Pancreas (tissue), 10 donors: ENCODE measurements at regions not wholly inside any gene's neighbourhood (a gene's known extent, or its start where the extent isn't known, plus 50 kb on each side); places are given as distances from the start of the nearest gene placed in this dataset.

Experiments
- ATAC-seq, 4 donors: fragments of 200-7000 bp; cut with Tn5 transposase; one replicate each; pipeline versions ENCODE4 v1.8.0 to v1.9.1; 2020; ENCODE audit warnings: mild to moderate bottlenecking in 4 of 4, moderate library complexity in 4 of 4
- DNase-seq, 6 donors: peaks; one replicate each; pipeline ENCODE4 v3.0.0-alpha.2; 2020
- FAIRE-seq: peaks from 2 replicates; lab custom pipeline; 2012; peaks lifted over from hg19 to GRCh38; lab: Jason Lieb, UNC
- H3K27ac ChIP-seq, 4 donors: fragments of 200-600 bp; sonication (generic); 1 replicate in 3 of 4; 2 replicates in 1 of 4; pipeline versions ENCODE4 v1.5.0 to v1.8.0; 2020
- H3K27me3 ChIP-seq, 4 donors: fragments of 200-600 bp; one replicate each; pipeline ENCODE4 v1.8.0; 2021
- H3K36me3 ChIP-seq, 3 donors: fragments of 200-600 bp; sonication (generic) in 1 of 3; one replicate each; pipeline versions ENCODE4 v1.5.0 to v1.8.0; 2020 to 2021
- H3K4me1 ChIP-seq, 3 donors: fragments of 200-600 bp; one replicate each; pipeline ENCODE4 v1.8.0; 2021
- H3K4me3 ChIP-seq, 4 donors: fragments of 200-600 bp; sonication (generic) in 2 of 4; one replicate each; pipeline versions ENCODE4 v1.5.0 to v1.8.0; 2020 to 2021
- H3K9me3 ChIP-seq, 4 donors: fragments of 200-600 bp; one replicate each; pipeline ENCODE4 v1.8.0; 2021
- WGBS, 2 donors: extraction: QIAGEN DNeasy Blood & Tissue Kit; methylation state at CpG; one replicate each; pipeline ENCODE4 v1.1.7; 2013; 5-methylcytosine and 5-hydroxymethylcytosine counted together
- intact Hi-C, 3 donors: fragments of 100-400 bp; cut with DNase I; formaldehyde crosslinking; loops; one replicate each; pipeline versions ENCODE4 v1.11.1 to v1.14.2; 2022
- TF ChIP-seq, protein P1 (sequence below), 4 donors: fragments of 200-600 bp; sonication (generic) in 3 of 4; IDR thresholded peaks; one replicate each; pipeline versions ENCODE4 v1.5.0 to v1.8.0; 2021; ENCODE audit warnings: antibody characterized with exemption in 4 of 4
- donor health status: healthy with polysubstance abuse.
- donor health status: DM: no; HTN: no; CAD: no; lungs with moderate emphysema.
- donor health status: DM: no; HTN: no; CAD: no.
- donor health status: control.
- donor health status: control.
- donor health status: Bipolar disorder and iron deficiency.
- donor health status: DM: yes; HTN: yes; CAD: no.
- donor health status: DM: no; HTN: no; CAD: no.
- donor health status: DM: no; HTN: no; CAD: no.
- donor health status: DM: yes; HTN: yes; CAD: no.

DNA sequence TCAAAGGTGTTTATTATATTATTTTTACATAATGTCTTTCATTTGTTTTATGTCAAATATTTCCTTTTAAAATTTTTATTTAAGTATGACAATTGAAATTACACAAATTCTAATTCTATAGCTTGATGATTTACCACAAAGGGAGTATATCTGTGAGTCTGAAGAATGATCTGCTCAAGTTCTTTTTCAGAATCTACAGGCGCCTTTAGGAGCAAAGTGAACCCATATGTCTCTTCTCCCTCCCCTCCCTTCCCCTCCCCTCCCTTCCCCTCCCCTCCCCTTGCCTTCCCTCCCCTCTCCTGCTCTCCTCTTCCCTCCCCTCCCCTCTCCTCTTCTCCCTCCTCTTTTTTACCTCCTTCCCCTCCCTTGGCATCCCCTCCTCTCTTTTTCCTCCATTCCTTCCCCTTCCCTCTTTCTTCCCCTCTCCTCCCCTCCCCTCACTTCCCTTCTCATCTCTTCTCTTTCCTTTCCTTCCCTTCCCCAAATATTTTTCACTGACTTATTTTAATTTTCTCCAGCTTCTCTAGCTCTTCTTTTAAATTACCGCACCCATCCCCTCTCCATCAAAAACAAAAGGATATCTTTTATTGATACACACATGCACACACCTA, 495.3 kb upstream of the PIK3R1 start:
- no peak overlapping the region for H3K27ac ChIP-seq
- H3K27me3 ChIP-seq = no peaks in the 10 kb centered on the region
- ATAC-seq (no peak), DNase-seq (no peak), FAIRE-seq (no peak)
- WGBS, 2 donors = 68 to 77% methylated on average over 2 of the region's 2 CpGs
- no peaks in the 10 kb centered on the region for H3K4me1 ChIP-seq
- no peaks in the 10 kb centered on the region for H3K36me3 ChIP-seq
- no peaks in the 10 kb centered on the region for H3K9me3 ChIP-seq
- no peak overlapping the region for H3K4me3 ChIP-seq
- TF ChIP-seq, protein P1, sequence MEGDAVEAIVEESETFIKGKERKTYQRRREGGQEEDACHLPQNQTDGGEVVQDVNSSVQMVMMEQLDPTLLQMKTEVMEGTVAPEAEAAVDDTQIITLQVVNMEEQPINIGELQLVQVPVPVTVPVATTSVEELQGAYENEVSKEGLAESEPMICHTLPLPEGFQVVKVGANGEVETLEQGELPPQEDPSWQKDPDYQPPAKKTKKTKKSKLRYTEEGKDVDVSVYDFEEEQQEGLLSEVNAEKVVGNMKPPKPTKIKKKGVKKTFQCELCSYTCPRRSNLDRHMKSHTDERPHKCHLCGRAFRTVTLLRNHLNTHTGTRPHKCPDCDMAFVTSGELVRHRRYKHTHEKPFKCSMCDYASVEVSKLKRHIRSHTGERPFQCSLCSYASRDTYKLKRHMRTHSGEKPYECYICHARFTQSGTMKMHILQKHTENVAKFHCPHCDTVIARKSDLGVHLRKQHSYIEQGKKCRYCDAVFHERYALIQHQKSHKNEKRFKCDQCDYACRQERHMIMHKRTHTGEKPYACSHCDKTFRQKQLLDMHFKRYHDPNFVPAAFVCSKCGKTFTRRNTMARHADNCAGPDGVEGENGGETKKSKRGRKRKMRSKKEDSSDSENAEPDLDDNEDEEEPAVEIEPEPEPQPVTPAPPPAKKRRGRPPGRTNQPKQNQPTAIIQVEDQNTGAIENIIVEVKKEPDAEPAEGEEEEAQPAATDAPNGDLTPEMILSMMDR (IDR thresholded peaks at IDR 0.05) = no peak
- intact Hi-C loops = no loop called here

DNA sequence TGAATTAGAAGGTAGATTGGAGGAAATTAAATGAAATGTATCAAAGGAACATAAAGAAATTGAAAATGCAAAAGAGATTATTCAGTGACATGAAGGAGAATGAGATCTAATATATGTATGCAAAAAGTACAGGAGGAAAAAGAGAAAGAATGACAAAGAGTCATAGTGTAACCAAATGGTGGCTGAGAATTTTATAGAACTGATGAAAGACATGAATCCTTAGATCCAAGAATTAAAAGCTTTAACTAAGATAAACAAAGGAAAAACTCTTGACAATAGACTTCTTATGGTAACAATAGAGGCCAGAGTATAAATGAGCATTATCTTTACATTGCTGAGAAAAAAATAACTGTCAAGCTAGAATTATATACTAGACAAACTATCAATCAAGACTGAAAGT, 505.4 kb upstream of the CD180 start:
- FAIRE-seq = no peak

DNA sequence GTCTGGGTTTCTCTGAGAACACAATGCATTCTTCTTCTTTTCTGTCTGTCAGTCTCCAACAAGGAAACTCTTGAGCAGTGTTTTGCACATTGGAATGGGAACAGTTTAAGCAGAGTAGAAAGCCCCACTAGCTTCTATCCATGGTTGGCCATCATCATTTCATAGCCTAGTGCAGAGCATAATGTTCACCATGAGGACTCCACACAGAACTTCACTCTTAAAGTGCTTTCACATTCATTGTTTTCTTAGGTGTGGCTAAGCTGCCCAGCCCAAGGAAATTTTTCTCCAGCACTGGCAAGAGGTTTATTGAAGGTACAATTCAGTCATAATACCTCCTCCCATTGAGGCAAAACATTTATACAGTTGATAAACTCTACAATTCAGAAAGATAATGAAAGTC, 503.0 kb upstream of the CD180 start:
- Histone ChIP-seq H3K27ac (no peak overlapping the region), H3K36me3 (no peaks in the 10 kb centered on the region), H3K27me3 (no peaks in the 10 kb centered on the region), H3K4me3 (no peak overlapping the region), H3K9me3 (no peaks in the 10 kb centered on the region), H3K4me1 (no peaks in the 10 kb centered on the region)
- TF ChIP-seq, protein P1 (IDR thresholded peaks at IDR 0.05) = no peak
- DNase-seq (no peak), FAIRE-seq (no peak), ATAC-seq (no peak)
- intact Hi-C loops = no loop called here

More for the DNA sequence above, 505.4 kb upstream of the CD180 start:
- Histone ChIP-seq H3K4me3 (no peak overlapping the region), H3K27me3 (no peaks in the 10 kb centered on the region), H3K36me3 (no peaks in the 10 kb centered on the region), H3K4me1 (no peaks in the 10 kb centered on the region), H3K27ac (no peak overlapping the region), H3K9me3 (no peaks in the 10 kb centered on the region)
- TF ChIP-seq, protein P1 (IDR thresholded peaks at IDR 0.05) = no peak
- intact Hi-C loops = no loop called here
- DNase-seq (no peak), ATAC-seq (no peak)

DNA sequence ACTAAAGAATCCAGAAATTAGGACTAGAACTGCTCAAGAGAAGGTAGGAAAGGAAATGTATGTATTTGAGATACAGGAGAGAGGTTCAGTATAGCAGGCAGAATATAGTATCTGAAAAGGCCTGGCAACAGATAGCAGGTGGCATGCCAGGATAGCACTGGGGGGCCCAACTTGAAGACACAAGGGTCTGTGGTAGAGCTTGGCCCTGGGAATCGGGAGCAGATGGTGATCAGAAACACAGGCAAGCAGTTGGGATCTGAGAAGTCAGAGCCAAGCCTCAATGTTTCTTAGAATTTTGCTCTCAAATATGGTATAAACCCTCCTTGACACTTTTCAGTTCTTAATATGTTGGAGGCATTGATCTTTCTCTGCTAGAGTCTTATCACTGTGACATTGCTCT, 499.8 kb upstream of the CD180 start:
- no peaks in the 10 kb centered on the region for H3K36me3 ChIP-seq
- intact Hi-C loops = no loop called here
- DNase-seq = no peak
- H3K27ac ChIP-seq = no peak overlapping the region
- no peak for ATAC-seq
- TF ChIP-seq, protein P1 (IDR thresholded peaks at IDR 0.05) = no peak
- FAIRE-seq = no peak
- H3K4me3 ChIP-seq = no peak overlapping the region
- no peaks in the 10 kb centered on the region for H3K9me3 ChIP-seq
- H3K27me3 ChIP-seq = no peaks in the 10 kb centered on the region
- no peaks in the 10 kb centered on the region for H3K4me1 ChIP-seq
- 74 to 87% methylated on average over 1 of the region's 1 CpG for WGBS, 2 donors

DNA sequence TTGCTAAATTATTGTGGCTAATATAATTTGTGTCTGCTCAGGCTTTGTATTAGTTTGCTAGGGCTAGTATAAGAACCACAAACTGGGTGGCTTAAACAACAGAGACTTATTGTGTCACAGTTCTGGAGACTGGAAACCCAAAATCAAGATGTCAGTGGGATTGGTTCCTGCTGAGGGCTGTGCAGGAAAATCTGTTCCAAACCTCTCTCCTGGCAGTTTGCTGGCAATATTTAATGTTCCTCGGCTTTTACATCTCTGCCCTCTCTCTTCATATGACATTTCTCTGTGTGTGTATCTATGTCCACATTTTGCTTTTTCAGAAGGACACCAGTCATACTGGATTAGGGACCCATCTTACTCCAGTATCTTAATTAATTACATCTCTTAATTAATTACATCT, 498.8 kb upstream of the CD180 start:
- FAIRE-seq = no peak
- no peaks in the 10 kb centered on the region for H3K9me3 ChIP-seq
- no peak overlapping the region for H3K4me3 ChIP-seq
- H3K36me3 ChIP-seq = no peaks in the 10 kb centered on the region
- TF ChIP-seq, protein P1 (IDR thresholded peaks at IDR 0.05) = no peak
- ATAC-seq = no peak
- H3K4me1 ChIP-seq = no peaks in the 10 kb centered on the region
- no peaks in the 10 kb centered on the region for H3K27me3 ChIP-seq
- no peak overlapping the region for H3K27ac ChIP-seq
- no peak for DNase-seq
- WGBS, 2 donors = 49 to 80% methylated on average over 1 of the region's 1 CpG
- intact Hi-C loops = no loop called here
